MM.1S (cell line): ENCODE measurements at regions not wholly inside any gene's neighbourhood (a gene's known extent, or its start where the extent isn't known, plus 50 kb on each side); places are given as distances from the start of the nearest gene placed in this dataset.

Experiments
- DNase-seq: peaks from one replicate; pipeline ENCODE4 v3.0.0-alpha.2; 2015
- H2AFZ ChIP-seq: fragments of 300-600 bp; sonication (generic); 2 replicates; pipeline ENCODE4 v1.6.0; 2016; ENCODE audit warnings: antibody characterized with exemption, low read length
- H3F3A ChIP-seq: fragments of 300-600 bp; sonication (generic); 2 replicates; pipeline ENCODE4 v1.6.1; 2016; ENCODE audit warnings: mild to moderate bottlenecking, antibody characterized with exemption, low read length, moderate library complexity, mixed read lengths; ENCODE audit not compliant: insufficient read depth
- H3K27ac ChIP-seq: fragments of 300-600 bp; sonication (generic); 2 replicates; pipeline ENCODE4 v1.5.1; 2016; ENCODE audit warnings: mild to moderate bottlenecking, low read length
- H3K27me3 ChIP-seq: fragments of 300-600 bp; sonication (generic); replicated peaks from 2 replicates; pipeline ENCODE4 v1.6.0; 2016; ENCODE audit warnings: low read length; ENCODE audit not compliant: insufficient read depth
- H3K36me3 ChIP-seq: fragments of 300-600 bp; sonication (generic); replicated peaks from 2 replicates; pipeline ENCODE4 v1.6.1; 2016; ENCODE audit warnings: mild to moderate bottlenecking, low read length, mixed read lengths; ENCODE audit not compliant: insufficient read depth
- H3K4me1 ChIP-seq: fragments of 300-600 bp; sonication (generic); 2 replicates; pipeline ENCODE4 v1.6.1; 2016; ENCODE audit warnings: low read length, mixed read lengths
- H3K4me2 ChIP-seq: fragments of 300-600 bp; sonication (generic); 2 replicates; pipeline ENCODE4 v1.6.0; 2016; ENCODE audit warnings: low read depth, low read length
- H3K4me3 ChIP-seq: fragments of 300-600 bp; sonication (generic); 2 replicates; pipeline ENCODE4 v1.5.1; 2016; ENCODE audit warnings: low read length, mixed read lengths
- H3K79me2 ChIP-seq: fragments of 300-600 bp; sonication (generic); 2 replicates; pipeline ENCODE4 v1.6.1; 2016; ENCODE audit warnings: mixed run types, low read length, mixed read lengths
- H3K9ac ChIP-seq: fragments of 300-600 bp; sonication (generic); 2 replicates; pipeline ENCODE4 v1.6.1; 2016; ENCODE audit warnings: low read length, mixed read lengths
- H3K9me2 ChIP-seq: fragments of 300-600 bp; sonication (generic); replicated peaks from 2 replicates; pipeline ENCODE4 v1.6.1; 2016; ENCODE audit warnings: mild to moderate bottlenecking, low read length, mixed read lengths; ENCODE audit not compliant: insufficient read depth
- H3K9me3 ChIP-seq: fragments of 300-600 bp; sonication (generic); replicated peaks from 2 replicates; pipeline ENCODE4 v1.6.1; 2016; ENCODE audit warnings: mild to moderate bottlenecking, low read length, mixed read lengths; ENCODE audit not compliant: insufficient read depth
- H4K20me1 ChIP-seq: fragments of 300-600 bp; sonication (generic); 2 replicates; pipeline ENCODE4 v1.6.1; 2016; ENCODE audit warnings: mild to moderate bottlenecking, low read length, moderate library complexity, mixed read lengths; ENCODE audit not compliant: insufficient read depth
- CTCF ChIP-seq: fragments of 300-600 bp; sonication (generic); IDR thresholded peaks from 2 replicates; pipeline ENCODE4 v1.5.1; 2016; ENCODE audit warnings: antibody characterized with exemption, low read length, mixed read lengths
- EZH2 ChIP-seq: fragments of 300-600 bp; sonication (generic); optimal IDR thresholded peaks from 2 replicates; pipeline ENCODE3; 2017; ENCODE audit warnings: low read depth, mild to moderate bottlenecking, antibody characterized with exemption, low read length, mixed read lengths
- EZH2phosphoT487 ChIP-seq: fragments of 300-600 bp; sonication (generic); IDR thresholded peaks from 2 replicates; pipeline ENCODE4 v1.6.1; 2018; ENCODE audit warnings: antibody characterized with exemption, low read length

GRCh38 chr5:51148437-51148836, 234.8 kb upstream of the ISL1 start:
- H3K4me3 ChIP-seq = no peak overlapping the region
- no peak overlapping the region for H3K27ac ChIP-seq
- H3K4me2 ChIP-seq = no peak overlapping the region
- TF ChIP-seq CTCF (no peak), EZH2phosphoT487 (no peak), EZH2 (no peak)
- no peaks in the 10 kb centered on the region for H4K20me1 ChIP-seq
- H3K9me3 ChIP-seq = no peaks in the 10 kb centered on the region
- no peaks in the 10 kb centered on the region for H3F3A ChIP-seq
- no peaks in the 10 kb centered on the region for H3K79me2 ChIP-seq
- DNase-seq = no peak
- H3K27me3 ChIP-seq = no peaks in the 10 kb centered on the region
- H2AFZ ChIP-seq = no peak overlapping the region
- H3K9ac ChIP-seq = no peak overlapping the region
- no peaks in the 10 kb centered on the region for H3K9me2 ChIP-seq
- no peaks in the 10 kb centered on the region for H3K36me3 ChIP-seq
- no peaks in the 10 kb centered on the region for H3K4me1 ChIP-seq

GRCh38 chr5:51156222-51156621, 227.0 kb upstream of the ISL1 start:
- Histone ChIP-seq H3K9me3 (no peaks in the 10 kb centered on the region), H3K9me2 (no peaks in the 10 kb centered on the region), H2AFZ (no peak overlapping the region), H3K36me3 (no peaks in the 10 kb centered on the region), H3K4me3 (no peak overlapping the region), H4K20me1 (no peaks in the 10 kb centered on the region), H3K4me1 (no peaks in the 10 kb centered on the region), H3K79me2 (no peaks in the 10 kb centered on the region), H3K4me2 (no peak overlapping the region), H3K27ac (no peak overlapping the region), H3K27me3 (no peaks in the 10 kb centered on the region), H3K9ac (no peak overlapping the region), H3F3A (no peaks in the 10 kb centered on the region)
- no peak for TF ChIP-seq CTCF
- TF ChIP-seq EZH2phosphoT487 = no peak
- TF ChIP-seq EZH2 = no peak
- DNase-seq = no peak

GRCh38 chr5:51156838-51157237, 226.4 kb upstream of the ISL1 start:
- no peak for DNase-seq
- no peak overlapping the region for H3K9ac ChIP-seq
- no peaks in the 10 kb centered on the region for H3K9me3 ChIP-seq
- no peak overlapping the region for H3K4me3 ChIP-seq
- H3K4me2 ChIP-seq = no peak overlapping the region
- H3K4me1 ChIP-seq = no peaks in the 10 kb centered on the region
- H2AFZ ChIP-seq = no peak overlapping the region
- no peaks in the 10 kb centered on the region for H4K20me1 ChIP-seq
- no peaks in the 10 kb centered on the region for H3K9me2 ChIP-seq
- no peaks in the 10 kb centered on the region for H3F3A ChIP-seq
- H3K27ac ChIP-seq = no peak overlapping the region
- no peaks in the 10 kb centered on the region for H3K79me2 ChIP-seq
- H3K27me3 ChIP-seq = no peaks in the 10 kb centered on the region
- no peaks in the 10 kb centered on the region for H3K36me3 ChIP-seq
- TF ChIP-seq EZH2phosphoT487 = no peak
- TF ChIP-seq EZH2 = no peak
- no peak for TF ChIP-seq CTCF
